IMR-90 (cell line): ENCODE measurements at regions not wholly inside any gene's neighbourhood (a gene's known extent, or its start where the extent isn't known, plus 50 kb on each side); places are given as distances from the start of the nearest gene placed in this dataset.

ENCODE experiments used
- ATAC-seq: fragments of 200-7000 bp; cut with Tn5 transposase; 2 replicates; pipeline ENCODE4 v1.9.1; 2020; ENCODE audit warnings: low read depth, mild to moderate bottlenecking, moderate library complexity
- BruUV-seq: library from RNA; stranded (reverse); fragments of 400-500 nt; replicated peaks from 2 replicates; lab custom pipeline; 2021; lab: Mats Ljungman, UMichigan
- CTCF ChIA-PET: fragments of 300-600 bp; formaldehyde crosslinking; extraction: SDS; loops from one replicate; lab custom pipeline; 2021; ENCODE audit warnings: antibody characterized with exemption; lab: Yijun Ruan, JAX
- POLR2A ChIA-PET: fragments of 300-600 bp; sonication (Branson Sonifier 250); formaldehyde crosslinking; loops from one replicate; lab custom pipeline; 2022; ENCODE audit warnings: antibody characterized with exemption; ENCODE audit not compliant: unreplicated experiment; lab: Charles Lee
- DNase-seq: peaks from one replicate; pipeline ENCODE4 v3.0.0; 2013
- H2AFZ ChIP-seq: replicated peaks from 2 replicates; pipeline ENCODE3; 2013; ENCODE audit warnings: low read length, mild to moderate bottlenecking; ENCODE audit not compliant: poor library complexity
- H2AK5ac ChIP-seq: 2 replicates; pipeline ENCODE4 v1.6.1; 2013; ENCODE audit warnings: low read depth, low read length, inconsistent platforms
- H2AK9ac ChIP-seq: replicated peaks from 2 replicates; pipeline ENCODE3; 2013; ENCODE audit warnings: mild to moderate bottlenecking, low read depth, low read length, moderate library complexity; ENCODE audit not compliant: poor library complexity
- H2BK120ac ChIP-seq: 2 replicates; pipeline ENCODE4 v1.6.1; 2013; ENCODE audit warnings: low read depth, low read length, inconsistent platforms
- H2BK15ac ChIP-seq: 3 replicates; pipeline ENCODE4 v1.6.1; 2013; ENCODE audit warnings: low read depth, low read length, inconsistent platforms
- H2BK20ac ChIP-seq: 2 replicates; pipeline ENCODE4 v1.6.1; 2013; ENCODE audit warnings: low read depth, mild to moderate bottlenecking, inconsistent platforms, low read length, moderate library complexity
- H2BK5ac ChIP-seq: 2 replicates; pipeline ENCODE4 v1.6.1; 2013; ENCODE audit warnings: mild to moderate bottlenecking, low read depth, low read length, inconsistent platforms; ENCODE audit not compliant: poor library complexity, severe bottlenecking
- H3K14ac ChIP-seq: replicated peaks from 2 replicates; pipeline ENCODE4 v1.6.1; 2013; ENCODE audit warnings: low read depth, low read length, inconsistent platforms
- H3K18ac ChIP-seq: 2 replicates; pipeline ENCODE4 v1.6.1; 2013; ENCODE audit warnings: low read depth, low read length, control low read depth
- H3K23ac ChIP-seq: 2 replicates; pipeline ENCODE4 v1.6.1; 2013; ENCODE audit warnings: low read depth, low read length, inconsistent platforms
- H3K27ac ChIP-seq: 2 replicates; pipeline ENCODE4 v1.5.1; 2013; ENCODE audit warnings: mild to moderate bottlenecking, control low read depth, low read length; ENCODE audit not compliant: insufficient read depth
- H3K27me3 ChIP-seq: 2 replicates; pipeline ENCODE4 v1.6.1; 2013; ENCODE audit warnings: low read length; ENCODE audit not compliant: control insufficient read depth, insufficient read depth
- H3K36me3 ChIP-seq: 2 replicates; pipeline ENCODE4 v1.6.1; 2013; ENCODE audit warnings: low read length, mixed read lengths; ENCODE audit not compliant: control insufficient read depth, insufficient read depth
- H3K4ac ChIP-seq: 2 replicates; pipeline ENCODE4 v1.6.1; 2013; ENCODE audit warnings: low read depth, low read length, inconsistent platforms
- H3K4me1 ChIP-seq: 2 replicates; pipeline ENCODE4 v1.6.1; 2013; ENCODE audit warnings: low read length, mixed read lengths; ENCODE audit not compliant: control insufficient read depth, insufficient read depth
- H3K4me2 ChIP-seq: 2 replicates; pipeline ENCODE4 v1.6.1; 2013; ENCODE audit warnings: low read depth, mild to moderate bottlenecking, control low read depth, low read length, moderate library complexity
- H3K4me3 ChIP-seq: 2 replicates; pipeline ENCODE4 v1.5.1; 2013; ENCODE audit warnings: low read depth, mild to moderate bottlenecking, control low read depth, low read length, moderate library complexity; ENCODE audit not compliant: insufficient read depth
- H3K56ac ChIP-seq: 2 replicates; pipeline ENCODE4 v1.6.1; 2013; ENCODE audit warnings: low read length, inconsistent platforms; ENCODE audit not compliant: insufficient read depth; ENCODE audit errors: extremely low read depth
- H3K79me1 ChIP-seq, 2 experiments: 2 replicates each; pipeline ENCODE4 v1.6.1; 2013; ENCODE audit warnings: low read length in 2 of 2, inconsistent platforms in 1 of 2, low read depth in 1 of 2
- H3K9ac ChIP-seq: 2 replicates; pipeline ENCODE4 v1.6.1; 2013; ENCODE audit warnings: low read depth, low read length, control low read depth
- H3K9me1 ChIP-seq: 2 replicates; pipeline ENCODE4 v1.6.1; 2013; ENCODE audit warnings: low read length, inconsistent platforms; ENCODE audit not compliant: insufficient read depth
- H3K9me3 ChIP-seq: 2 replicates; pipeline ENCODE4 v1.6.1; 2013; ENCODE audit warnings: low read length; ENCODE audit not compliant: control insufficient read depth, insufficient read depth
- H4K20me1 ChIP-seq: 2 replicates; pipeline ENCODE4 v1.6.1; 2013; ENCODE audit warnings: low read length, inconsistent platforms; ENCODE audit not compliant: insufficient read depth
- H4K5ac ChIP-seq: 2 replicates; pipeline ENCODE4 v1.6.1; 2013; ENCODE audit warnings: mild to moderate bottlenecking, low read depth, low read length, control low read depth
- H4K8ac ChIP-seq, 2 experiments: 2 replicates each; pipeline ENCODE4 v1.6.1; 2013; ENCODE audit warnings: low read depth in 2 of 2, low read length in 2 of 2, control low read depth in 1 of 2, inconsistent platforms in 1 of 2
- H4K91ac ChIP-seq: 2 replicates; pipeline ENCODE4 v1.6.1; 2013; ENCODE audit warnings: low read depth, low read length, inconsistent platforms; ENCODE audit not compliant: insufficient read depth
- CEBPB ChIP-seq: IDR thresholded peaks from 2 replicates; pipeline ENCODE4 v1.6.1; 2012; ENCODE audit warnings: low read depth, low read length, improper control_type of control experiment
- ELK1 ChIP-seq: fragments of 150-350 bp; IDR thresholded peaks from 2 replicates; pipeline ENCODE4 v1.6.1; 2016; ENCODE audit warnings: low read depth, mild to moderate bottlenecking, low read length, moderate library complexity, borderline replicate concordance
- FOS ChIP-seq: fragments of 150-350 bp; IDR thresholded peaks from 2 replicates; pipeline ENCODE4 v1.6.1; 2016; ENCODE audit warnings: low read depth, low read length
- WGBS, 2 experiments: methylation state at CpG; one replicate each; pipeline versions ENCODE4 v1.1.5 to v1.1.7; 2013; ENCODE audit warnings: missing lambda C conversion rate in 2 of 2; ENCODE audit not compliant: insufficient read length in 1 of 2; ENCODE audit errors: extremely low coverage in 2 of 2; 5-methylcytosine and 5-hydroxymethylcytosine counted together
- dilution Hi-C: fragments of 300-500 bp; cut with HindIII; formaldehyde crosslinking; loops from one replicate; pipeline ENCODE4 v1.14.3; 2018; ENCODE audit warnings: low sequenced_read_pairs; ENCODE audit not compliant: unreplicated experiment
- in situ Hi-C: fragments of 300-500 bp; cut with MboI; formaldehyde crosslinking; loops from 3 replicates; pipeline ENCODE4 v1.14.3; 2019; ENCODE audit warnings: low sequenced_read_pairs, inconsistent platforms, mixed read lengths
- intact Hi-C: fragments of 100-400 bp; cut with micrococcal nuclease; formaldehyde crosslinking; loops from 2 replicates; pipeline ENCODE4 v1.10.0; 2022

- H3K56ac ChIP-seq = no peak overlapping the region
- ChIA-PET POLR2A (no interaction called here), CTCF (no interaction called here)
- H3K18ac ChIP-seq = no peak overlapping the region
- no peaks in the 10 kb centered on the region for H3K79me1 ChIP-seq
- no peak overlapping the region for H3K4me2 ChIP-seq
- no peaks in the 10 kb centered on the region for H3K9me3 ChIP-seq
- no peaks in the 10 kb centered on the region for H3K27me3 ChIP-seq
- no peak overlapping the region for H4K5ac ChIP-seq
- no peak for TF ChIP-seq CEBPB
- TF ChIP-seq FOS = no peak
- no peak for TF ChIP-seq ELK1
- H3K14ac ChIP-seq = no peak overlapping the region
- no peak overlapping the region for H4K91ac ChIP-seq
- DNase-seq (no peak), ATAC-seq (no peak)
- H3K4ac ChIP-seq = no peak overlapping the region
- H2BK120ac ChIP-seq = no peak overlapping the region
- H4K20me1 ChIP-seq = no peaks in the 10 kb centered on the region
- H3K4me3 ChIP-seq = no peak overlapping the region
- no peak overlapping the region for H3K9ac ChIP-seq
- no peak overlapping the region for H2AK9ac ChIP-seq
- H3K36me3 ChIP-seq = no peaks in the 10 kb centered on the region
- no peak overlapping the region for H2AK5ac ChIP-seq
- no TSS peak for BruUV-seq
- no peaks in the 10 kb centered on the region for H3K4me1 ChIP-seq
- H2BK5ac ChIP-seq = no peak overlapping the region
- no peak overlapping the region for H3K27ac ChIP-seq
- intact Hi-C loops = no loop called here
- no peak overlapping the region for H4K8ac ChIP-seq
- in situ Hi-C loops = no loop called here
- no peak overlapping the region for H2BK20ac ChIP-seq
- no CpG with 5 or more reads among the region's 2 CpGs for WGBS, 2 experiments
- H3K9me1 ChIP-seq = no peaks in the 10 kb centered on the region
- H2AFZ ChIP-seq = no peak overlapping the region
- H2BK15ac ChIP-seq = no peak overlapping the region
- H3K23ac ChIP-seq = no peak overlapping the region
- dilution Hi-C loops = no loop called here
These were observed 126.6 kb upstream of the KYNU start for GRCh38 chr2:142750858-142751257.
